HepG2 (cell line): ENCODE measurements at regions not wholly inside any gene's neighbourhood (a gene's known extent, or its start where the extent isn't known, plus 50 kb on each side); places are given as distances from the start of the nearest gene placed in this dataset.

Source experiments
- ATAC-seq: fragments of 200-7000 bp; cut with Tn5 transposase; 3 replicates; pipeline ENCODE4 v1.9.1; 2020; ENCODE audit warnings: mild to moderate bottlenecking, moderate library complexity
- BruUV-seq: library from RNA; stranded (reverse); fragments of 400-500 nt; replicated peaks from 2 replicates; lab custom pipeline; 2021; lab: Mats Ljungman, UMichigan
- CTCF ChIA-PET: fragments of 300-600 bp; formaldehyde crosslinking; extraction: SDS; loops from one replicate; lab custom pipeline; 2021; ENCODE audit warnings: low total read pairs, inconsistent platforms, low intra/inter-chr PET ratio; lab: Yijun Ruan, JAX
- POLR2A ChIA-PET: fragments of 350-600 bp; sonication (Branson Sonifier 250); formaldehyde crosslinking; loops from one replicate; lab custom pipeline; 2020; ENCODE audit warnings: antibody characterized with exemption, inconsistent platforms; lab: Yijun Ruan, JAX
- DNase-seq: peaks from one replicate; pipeline ENCODE4 v3.0.0-alpha.2; 2015; ENCODE audit warnings: low spot score
- FAIRE-seq: peaks from 3 replicates; lab custom pipeline; 2011; peaks lifted over from hg19 to GRCh38; lab: Jason Lieb, UNC
- H2AFZ ChIP-seq: one replicate; pipeline ENCODE4 v1.6.1; 2011; ENCODE audit warnings: low read length, inconsistent platforms
- H3K27ac ChIP-seq: fragments of 300-600 bp; 3 replicates; pipeline ENCODE4 v1.8.0; 2011; ENCODE audit warnings: mixed run types, mild to moderate bottlenecking, mixed read lengths, low read length, inconsistent platforms; ENCODE audit not compliant: insufficient read depth; ENCODE audit errors: extremely low read length
- H3K27me3 ChIP-seq, 2 experiments: fragments of 200-600 bp in 1 of 2; 2 replicates in 1 of 2; 3 replicates in 1 of 2; pipeline versions ENCODE4 v1.6.0 to v1.8.0; 2011; ENCODE audit warnings: low read length in 2 of 2, mild to moderate bottlenecking in 2 of 2, moderate library complexity in 2 of 2, inconsistent platforms in 1 of 2; ENCODE audit not compliant: insufficient read depth in 2 of 2, control insufficient read depth in 1 of 2
- H3K36me3 ChIP-seq, 2 experiments: fragments of 200-600 bp in 1 of 2; replicated peaks in 1 of 2; 2 replicates in 1 of 2; 3 replicates in 1 of 2; pipeline versions ENCODE4 v1.5.1 to v1.8.0; 2011; ENCODE audit warnings: low read length in 2 of 2, inconsistent platforms in 1 of 2; ENCODE audit not compliant: insufficient read depth in 2 of 2, control insufficient read depth in 1 of 2
- H3K4me1 ChIP-seq: 2 replicates; pipeline ENCODE4 v1.5.1; 2012; ENCODE audit warnings: low read length, inconsistent platforms; ENCODE audit not compliant: insufficient read depth
- H3K4me2 ChIP-seq: 2 replicates; pipeline ENCODE4 v1.6.0; 2011; ENCODE audit warnings: low read depth, low read length, inconsistent platforms
- H3K4me3 ChIP-seq, 3 experiments: fragments of 200-600 bp in 1 of 3; sonication (generic), shearing (Covaris generic) in 1 of 3; replicated peaks in 1 of 3; 2 replicates each; pipeline ENCODE4 v1.5.1; 2011 to 2016; ENCODE audit warnings: low read length in 3 of 3, inconsistent platforms in 2 of 3, low read depth in 2 of 3, mild to moderate bottlenecking in 2 of 3, control low read depth in 1 of 3, mixed read lengths in 1 of 3; ENCODE audit not compliant: insufficient read depth in 1 of 3
- H3K79me2 ChIP-seq: one replicate; pipeline ENCODE4 v1.6.1; 2011; ENCODE audit warnings: low read length, inconsistent platforms; ENCODE audit not compliant: insufficient read depth
- H3K9ac ChIP-seq: 2 replicates; pipeline ENCODE4 v1.6.0; 2011; ENCODE audit warnings: mild to moderate bottlenecking, low read depth, low read length, inconsistent platforms; ENCODE audit not compliant: insufficient read depth
- H3K9me3 ChIP-seq: 2 replicates; pipeline ENCODE4 v1.5.1; 2012; ENCODE audit warnings: mild to moderate bottlenecking, low read length
- H4K20me1 ChIP-seq: 2 replicates; pipeline ENCODE4 v1.6.0; 2011; ENCODE audit warnings: inconsistent platforms, mild to moderate bottlenecking, low read length, moderate library complexity; ENCODE audit not compliant: insufficient read depth
- JUN ChIP-seq: sonication (generic); formaldehyde crosslinking; IDR thresholded peaks from 2 replicates; pipeline ENCODE4 v1.4.0; 2020; ENCODE audit warnings: mild to moderate bottlenecking, missing genetic modification reagents
- MAFF ChIP-seq: IDR thresholded peaks from 2 replicates; pipeline ENCODE4 v1.6.1; 2011; ENCODE audit warnings: low read depth, low read length, improper control_type of control experiment
- NCOA1 ChIP-seq: sonication (generic); formaldehyde crosslinking; IDR thresholded peaks from 2 replicates; pipeline ENCODE4 v1.9.0; 2021; ENCODE audit warnings: missing genetic modification reagents
- NR2F2 ChIP-seq: IDR thresholded peaks from 2 replicates; pipeline ENCODE4 v1.6.1; 2012; ENCODE audit warnings: low read depth, inconsistent platforms, borderline replicate concordance
- RFXANK ChIP-seq: IDR thresholded peaks from 2 replicates; pipeline ENCODE4 v1.6.1; 2016
- SALL1 ChIP-seq: sonication (generic); formaldehyde crosslinking; IDR thresholded peaks from 2 replicates; pipeline ENCODE4 v1.8.0; 2022; ENCODE audit warnings: mild to moderate bottlenecking, missing genetic modification reagents
- SPEN ChIP-seq: sonication (generic); formaldehyde crosslinking; IDR thresholded peaks from 2 replicates; pipeline ENCODE4 v1.5.1; 2020; ENCODE audit warnings: low read depth, mild to moderate bottlenecking, missing genetic modification reagents
- ZNF335 ChIP-seq: sonication (generic); formaldehyde crosslinking; IDR thresholded peaks from 2 replicates; pipeline ENCODE4 v1.4.0; 2020; ENCODE audit warnings: missing genetic modification reagents
- ZNF589 ChIP-seq: sonication (generic); formaldehyde crosslinking; conservative IDR thresholded peaks from 2 replicates; pipeline ENCODE4 v1.8.0; 2022; ENCODE audit warnings: mild to moderate bottlenecking, moderate library complexity, missing genetic modification reagents
- ZNF768 ChIP-seq: sonication (generic); formaldehyde crosslinking; IDR thresholded peaks from 2 replicates; pipeline ENCODE4 v1.4.0; 2020; ENCODE audit warnings: missing genetic modification reagents
- ZSCAN9 ChIP-seq: IDR thresholded peaks from 2 replicates; pipeline ENCODE4 v1.6.1; 2016; ENCODE audit warnings: borderline replicate concordance
- WGBS: methylation state at CpG from one replicate; pipeline ENCODE4 v1.1.6; 2017; ENCODE audit warnings: low lambda C conversion rate; 5-methylcytosine and 5-hydroxymethylcytosine counted together
- in situ Hi-C: cut with HindIII; loops from 2 replicates; pipeline ENCODE4 v1.10.0; 2017; ENCODE audit warnings: low pct_unique_long_range_greater_than_20kb; ENCODE audit not compliant: extremely low pct_ligation_motif_present
- intact Hi-C: fragments of 100-400 bp; cut with micrococcal nuclease; formaldehyde crosslinking; loops from one replicate; pipeline ENCODE4 v1.10.0; 2022; ENCODE audit not compliant: unreplicated experiment
- TF ChIP-seq, protein P1 (sequence below): sonication (generic); formaldehyde crosslinking; IDR thresholded peaks from 2 replicates; pipeline ENCODE4 v1.4.0; 2020; ENCODE audit warnings: mild to moderate bottlenecking, missing genetic modification reagents
- TF ChIP-seq, protein P2 (sequence below): sonication (generic); formaldehyde crosslinking; IDR thresholded peaks from 2 replicates; pipeline ENCODE4 v1.9.0; 2022; ENCODE audit warnings: missing genetic modification reagents, mild to moderate bottlenecking, borderline replicate concordance

DNA sequence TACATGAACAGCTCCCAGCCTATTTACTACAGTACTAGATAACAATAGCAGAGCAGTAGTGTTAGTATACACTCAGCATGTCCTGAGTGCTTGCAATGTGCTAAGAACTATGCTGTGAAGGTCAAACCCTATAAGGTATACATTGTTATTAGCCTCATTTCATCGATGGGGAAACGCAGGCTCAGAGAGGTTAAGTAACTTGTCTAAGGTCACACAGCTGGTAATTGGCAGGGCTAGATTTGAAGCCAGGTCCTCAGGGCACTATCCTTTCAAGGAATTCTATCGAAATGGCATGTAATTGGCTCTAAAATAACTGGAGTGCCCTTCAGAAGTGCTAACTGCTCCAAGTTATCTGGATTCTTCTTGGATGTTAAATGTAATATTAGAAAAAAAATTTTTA, 295.6 kb downstream of the ZNF536 start:
- 0% methylated on average over 2 of the region's 3 CpGs for whole genome bisulfite sequencing
- BruUV-seq, result no TSS peak
- FAIRE-seq (no peak), DNase-seq (no peak), ATAC-seq (no peak)
- in situ Hi-C loops (loop anchor here (5.0 to 25.0 kb wide), 2 partner anchors 930 to 1555 kb away; no protein-coding TSS in a partner anchor), intact Hi-C loops (no loop called here)
- CTCF ChIA-PET, result no interaction called here
- H3K79me2 ChIP-seq, result no peaks in the 10 kb centered on the region
- no peak overlapping the region for H3K4me2 ChIP-seq
- no peak for TF ChIP-seq RFXANK (CRISPR knock-in tag)
- no peak for TF ChIP-seq ZSCAN9 (CRISPR knock-in tag)
- peak; percentile 64; the same call in 1 of the 2 replicates for TF ChIP-seq ZNF768
- no peak for TF ChIP-seq SALL1
- TF ChIP-seq NCOA1 (CRISPR knock-in tag), result no peak
- no peak for TF ChIP-seq SPEN
- no peak for TF ChIP-seq ZNF589 (CRISPR knock-in tag)
- H4K20me1 ChIP-seq, result no peaks in the 10 kb centered on the region; the same call in 1 of the 2 replicates
- POLR2A ChIA-PET, result no interaction called here
- H2AFZ ChIP-seq, result no peak overlapping the region
- H3K9me3 ChIP-seq, result no peaks in the 10 kb centered on the region
- H3K36me3 ChIP-seq, result no peaks in the 10 kb centered on the region
- H3K27me3 ChIP-seq, result 0 out of 5 replicates have a peak, but pooled peaks cover 0 to 3% of the 10 kb centered on the region in 2 experiments
- H3K4me1 ChIP-seq, result peaks cover 31% of the 10 kb centered on the region
- H3K4me3 ChIP-seq, result no peak overlapping the region
- H3K9ac ChIP-seq, result no peak overlapping the region
- H3K27ac ChIP-seq, result no peak overlapping the region

DNA sequence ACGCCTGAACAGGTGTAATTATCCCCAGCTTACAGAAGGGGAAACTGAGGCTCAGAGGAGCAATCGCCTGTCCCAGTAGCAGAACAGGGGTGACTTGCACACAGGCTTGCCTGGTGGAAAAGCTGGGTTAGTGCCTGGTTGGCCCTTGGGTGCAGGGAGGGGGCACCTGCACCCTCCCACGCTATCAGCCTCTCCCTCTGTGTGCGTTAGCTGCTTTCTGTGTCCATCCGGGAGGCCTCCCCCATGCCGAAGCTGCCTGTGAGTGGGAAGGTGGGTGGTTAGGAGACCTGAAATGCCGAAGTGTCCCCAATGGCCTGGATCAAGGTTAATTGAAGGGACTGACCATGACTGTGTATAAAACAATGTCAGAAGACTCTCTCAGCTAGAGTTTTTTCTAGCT, 295.0 kb downstream of the ZNF536 start:
- POLR2A ChIA-PET, result no interaction called here
- H3K27ac ChIP-seq, result no peak overlapping the region
- FAIRE-seq (no peak), ATAC-seq (no peak), DNase-seq (no peak)
- H3K9ac ChIP-seq, result no peak overlapping the region
- in situ Hi-C loops, result loop anchor here (5.0 to 25.0 kb wide), 2 partner anchors 930 to 1555 kb away; no protein-coding TSS in a partner anchor
- whole genome bisulfite sequencing, result 21% methylated on average over 2 of the region's 7 CpGs
- 0 out of 5 replicates have a peak, but pooled peaks cover 0 to 3% of the 10 kb centered on the region in 2 experiments for H3K27me3 ChIP-seq
- TF ChIP-seq, protein P1, sequence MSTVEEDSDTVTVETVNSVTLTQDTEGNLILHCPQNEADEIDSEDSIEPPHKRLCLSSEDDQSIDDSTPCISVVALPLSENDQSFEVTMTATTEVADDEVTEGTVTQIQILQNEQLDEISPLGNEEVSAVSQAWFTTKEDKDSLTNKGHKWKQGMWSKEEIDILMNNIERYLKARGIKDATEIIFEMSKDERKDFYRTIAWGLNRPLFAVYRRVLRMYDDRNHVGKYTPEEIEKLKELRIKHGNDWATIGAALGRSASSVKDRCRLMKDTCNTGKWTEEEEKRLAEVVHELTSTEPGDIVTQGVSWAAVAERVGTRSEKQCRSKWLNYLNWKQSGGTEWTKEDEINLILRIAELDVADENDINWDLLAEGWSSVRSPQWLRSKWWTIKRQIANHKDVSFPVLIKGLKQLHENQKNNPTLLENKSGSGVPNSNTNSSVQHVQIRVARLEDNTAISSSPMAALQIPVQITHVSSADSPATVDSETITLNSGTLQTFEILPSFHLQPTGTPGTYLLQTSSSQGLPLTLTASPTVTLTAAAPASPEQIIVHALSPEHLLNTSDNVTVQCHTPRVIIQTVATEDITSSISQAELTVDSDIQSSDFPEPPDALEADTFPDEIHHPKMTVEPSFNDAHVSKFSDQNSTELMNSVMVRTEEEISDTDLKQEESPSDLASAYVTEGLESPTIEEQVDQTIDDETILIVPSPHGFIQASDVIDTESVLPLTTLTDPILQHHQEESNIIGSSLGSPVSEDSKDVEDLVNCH, result no peak
- TF ChIP-seq, protein P2, sequence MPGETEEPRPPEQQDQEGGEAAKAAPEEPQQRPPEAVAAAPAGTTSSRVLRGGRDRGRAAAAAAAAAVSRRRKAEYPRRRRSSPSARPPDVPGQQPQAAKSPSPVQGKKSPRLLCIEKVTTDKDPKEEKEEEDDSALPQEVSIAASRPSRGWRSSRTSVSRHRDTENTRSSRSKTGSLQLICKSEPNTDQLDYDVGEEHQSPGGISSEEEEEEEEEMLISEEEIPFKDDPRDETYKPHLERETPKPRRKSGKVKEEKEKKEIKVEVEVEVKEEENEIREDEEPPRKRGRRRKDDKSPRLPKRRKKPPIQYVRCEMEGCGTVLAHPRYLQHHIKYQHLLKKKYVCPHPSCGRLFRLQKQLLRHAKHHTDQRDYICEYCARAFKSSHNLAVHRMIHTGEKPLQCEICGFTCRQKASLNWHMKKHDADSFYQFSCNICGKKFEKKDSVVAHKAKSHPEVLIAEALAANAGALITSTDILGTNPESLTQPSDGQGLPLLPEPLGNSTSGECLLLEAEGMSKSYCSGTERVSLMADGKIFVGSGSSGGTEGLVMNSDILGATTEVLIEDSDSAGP (CRISPR knock-in tag), result no peak
- TF ChIP-seq MAFF (no peak), ZNF335 (CRISPR knock-in tag) (no peak), NR2F2 (no peak), JUN (no peak)
- TF ChIP-seq, all 625 proteins: peak for 0
- no TSS peak for BruUV-seq
- H3K4me1 ChIP-seq, result peaks cover 35% of the 10 kb centered on the region
- intact Hi-C loops, result no loop called here
- no peak overlapping the region for H3K4me3 ChIP-seq
- CTCF ChIA-PET, result no interaction called here
- no peak overlapping the region for H3K4me2 ChIP-seq
- H4K20me1 ChIP-seq, result no peaks in the 10 kb centered on the region; the same call in 1 of the 2 replicates
- H3K9me3 ChIP-seq, result no peaks in the 10 kb centered on the region
- no peak overlapping the region for H2AFZ ChIP-seq
- H3K36me3 ChIP-seq, result no peaks in the 10 kb centered on the region
- H3K79me2 ChIP-seq, result no peaks in the 10 kb centered on the region
